HUDEP-2 (cell line): ENCODE measurements at regions not wholly inside any gene's neighbourhood (a gene's known extent, or its start where the extent isn't known, plus 50 kb on each side); places are given as distances from the start of the nearest gene placed in this dataset.
"Not testable (repeated sequence)": the region's sequence is repeated elsewhere in the genome, so short reads cannot be mapped to it uniquely, and the experiment has no call there.

Source experiments
- DNase-seq, 76 experiments: peaks; one replicate each; lab custom pipeline; 2025; ENCODE audit not compliant: unreplicated experiment in 76 of 76; lab: John Stamatoyannopoulos, UW

DNA sequence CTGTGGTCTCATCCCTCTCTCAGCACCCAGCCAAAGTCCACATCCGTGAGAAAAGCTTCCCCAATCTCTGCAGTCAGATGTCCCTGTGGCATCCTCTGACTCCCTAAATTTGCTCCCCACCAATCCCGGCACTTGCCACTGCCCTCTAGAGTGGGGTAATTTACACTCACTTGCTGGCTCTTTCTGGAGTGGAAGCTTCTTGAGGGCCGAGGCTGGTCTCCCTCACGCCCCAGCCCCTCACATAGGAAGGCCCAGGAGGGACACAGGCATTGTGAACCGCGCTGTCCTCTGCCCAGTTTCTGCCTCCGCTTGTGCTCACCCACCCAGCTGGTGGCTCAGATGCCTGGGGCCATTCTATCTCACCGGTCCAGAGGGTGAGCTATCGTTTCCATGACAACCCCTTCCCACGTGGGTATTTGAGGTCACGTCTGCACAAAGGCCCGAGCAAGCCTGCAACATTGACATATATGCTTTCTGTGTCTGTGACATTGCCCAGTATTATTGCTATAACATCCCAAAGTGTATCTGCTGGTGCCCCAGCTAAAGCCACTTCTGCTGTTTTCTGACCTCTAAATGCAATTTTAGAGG is 97.3 kb upstream of the CTBP2 start:
- DNase-seq, result no peak

DNA sequence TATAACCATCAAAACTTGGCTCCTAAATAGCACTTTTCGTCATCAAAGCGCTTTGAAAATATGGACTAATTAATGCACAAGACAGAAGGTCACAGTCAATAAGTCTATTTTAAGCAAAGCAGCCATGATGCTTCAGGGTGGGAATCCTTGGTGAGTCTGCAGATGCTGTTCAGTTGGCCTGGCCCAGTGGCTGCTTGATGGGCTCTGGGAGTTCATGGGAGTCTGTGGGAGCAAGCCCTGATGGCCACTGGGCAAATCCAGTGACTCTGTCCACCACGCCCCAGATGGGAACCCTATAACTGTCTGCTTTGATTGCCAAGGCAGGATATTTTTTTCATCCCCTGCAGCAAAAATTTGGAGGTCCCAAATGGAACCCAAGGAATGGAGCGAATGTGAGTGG is 95.7 kb upstream of the CTBP2 start:
- no peak for DNase-seq

DNA sequence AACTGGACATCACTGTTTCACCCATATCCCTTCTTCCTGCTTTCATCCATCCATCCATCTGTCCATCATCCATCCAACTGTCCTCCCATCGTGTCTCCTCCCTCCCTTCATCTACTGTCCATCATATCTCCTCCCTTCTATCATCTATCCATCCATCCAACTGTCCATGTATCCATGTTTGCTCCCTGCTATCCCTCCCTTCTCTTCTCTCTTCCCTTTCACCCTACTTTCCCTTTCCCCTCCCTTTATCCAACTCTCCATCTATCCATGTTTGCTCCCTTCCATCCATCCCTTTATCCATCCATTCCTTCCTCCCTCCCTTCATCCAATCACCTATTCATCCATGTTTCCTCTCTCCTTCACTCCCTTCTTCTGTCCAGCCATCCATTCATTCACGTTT is 92.6 kb upstream of the CTBP2 start:
- DNase-seq, result no peak

- not testable (repeated sequence) for DNase-seq
Observed at GRCh38 chr10:125250834-125251233, 90.5 kb upstream of the CTBP2 start.

- no peak for DNase-seq
Observed at GRCh38 chr10:125249948-125250347, 89.6 kb upstream of the CTBP2 start.

DNA sequence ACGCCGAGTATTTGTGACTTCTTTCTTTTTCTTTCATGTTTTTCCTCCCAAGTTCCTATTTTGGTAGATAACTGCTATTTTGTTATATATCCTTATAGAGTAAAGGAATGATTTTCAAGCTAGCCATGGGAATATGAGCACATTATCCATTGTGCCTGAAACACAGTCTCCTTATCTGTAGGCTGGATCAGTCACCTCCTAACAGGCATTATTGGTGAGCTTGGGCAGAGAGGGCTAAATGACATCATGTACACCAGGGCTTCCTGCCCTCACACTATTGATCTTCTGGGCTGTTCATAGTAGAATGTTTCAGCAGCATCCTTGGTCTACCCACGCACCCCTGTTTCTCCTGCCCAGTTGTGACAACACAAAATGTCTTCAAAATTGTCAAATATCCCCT is 88.1 kb upstream of the CTBP2 start:
- no peak for DNase-seq

- no peak for DNase-seq
Observed at GRCh38 chr10:125247576-125247975, 87.2 kb upstream of the CTBP2 start.

DNA sequence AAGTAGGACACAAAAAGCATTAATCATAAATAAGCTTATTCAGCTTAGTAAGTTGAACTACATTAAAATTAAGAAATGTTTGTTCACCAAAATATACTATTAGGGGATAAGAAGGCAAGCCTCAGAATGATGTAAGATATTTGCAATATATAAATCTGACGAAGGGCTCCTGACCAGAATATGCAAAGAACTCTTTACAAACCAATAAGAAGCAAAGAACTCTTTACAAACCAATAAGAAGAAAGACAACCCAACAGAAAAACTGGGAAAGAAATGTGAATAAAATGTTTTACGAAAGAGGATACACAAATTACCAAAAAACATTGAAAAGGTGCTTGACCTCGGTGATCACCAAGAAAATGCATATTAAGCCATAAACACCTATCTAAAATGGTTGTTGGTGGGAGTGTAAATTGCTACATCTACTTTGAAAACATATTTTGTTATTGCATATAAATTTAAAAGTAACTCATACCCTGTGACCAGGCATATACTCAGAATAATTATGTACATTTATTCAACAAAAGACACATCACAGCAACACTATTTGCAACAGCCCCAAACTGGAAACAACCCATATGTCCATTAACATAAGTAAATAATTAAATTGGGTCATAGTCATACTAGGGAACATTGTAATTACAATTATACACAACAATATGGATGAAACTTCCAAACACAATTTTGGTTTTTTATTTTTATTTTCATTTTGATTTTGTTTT is 83.3 kb upstream of the CTBP2 start:
- DNase-seq, result no peak

- no peak for DNase-seq
Observed at GRCh38 chr10:125238682-125239081, 78.3 kb upstream of the CTBP2 start.

DNA sequence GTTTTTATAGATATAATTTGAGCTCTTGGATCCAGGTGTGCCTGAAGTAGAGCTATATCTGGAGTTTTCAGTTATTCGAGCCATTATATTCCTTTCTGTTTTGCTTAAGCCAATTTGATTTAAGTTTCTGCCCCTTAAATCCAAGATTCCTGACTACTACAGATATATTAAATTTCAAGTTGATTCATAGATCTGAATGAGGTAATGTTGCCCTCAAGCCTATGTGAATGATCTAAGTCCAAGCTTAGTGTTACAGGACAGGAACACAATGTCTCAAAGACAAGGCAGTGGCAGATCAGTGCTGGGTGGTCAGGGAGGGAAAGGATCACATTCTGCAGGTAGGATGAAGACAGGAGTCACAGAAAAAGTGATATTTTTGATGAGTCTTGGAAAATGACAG is 75.7 kb upstream of the CTBP2 start:
- no peak for DNase-seq

DNA sequence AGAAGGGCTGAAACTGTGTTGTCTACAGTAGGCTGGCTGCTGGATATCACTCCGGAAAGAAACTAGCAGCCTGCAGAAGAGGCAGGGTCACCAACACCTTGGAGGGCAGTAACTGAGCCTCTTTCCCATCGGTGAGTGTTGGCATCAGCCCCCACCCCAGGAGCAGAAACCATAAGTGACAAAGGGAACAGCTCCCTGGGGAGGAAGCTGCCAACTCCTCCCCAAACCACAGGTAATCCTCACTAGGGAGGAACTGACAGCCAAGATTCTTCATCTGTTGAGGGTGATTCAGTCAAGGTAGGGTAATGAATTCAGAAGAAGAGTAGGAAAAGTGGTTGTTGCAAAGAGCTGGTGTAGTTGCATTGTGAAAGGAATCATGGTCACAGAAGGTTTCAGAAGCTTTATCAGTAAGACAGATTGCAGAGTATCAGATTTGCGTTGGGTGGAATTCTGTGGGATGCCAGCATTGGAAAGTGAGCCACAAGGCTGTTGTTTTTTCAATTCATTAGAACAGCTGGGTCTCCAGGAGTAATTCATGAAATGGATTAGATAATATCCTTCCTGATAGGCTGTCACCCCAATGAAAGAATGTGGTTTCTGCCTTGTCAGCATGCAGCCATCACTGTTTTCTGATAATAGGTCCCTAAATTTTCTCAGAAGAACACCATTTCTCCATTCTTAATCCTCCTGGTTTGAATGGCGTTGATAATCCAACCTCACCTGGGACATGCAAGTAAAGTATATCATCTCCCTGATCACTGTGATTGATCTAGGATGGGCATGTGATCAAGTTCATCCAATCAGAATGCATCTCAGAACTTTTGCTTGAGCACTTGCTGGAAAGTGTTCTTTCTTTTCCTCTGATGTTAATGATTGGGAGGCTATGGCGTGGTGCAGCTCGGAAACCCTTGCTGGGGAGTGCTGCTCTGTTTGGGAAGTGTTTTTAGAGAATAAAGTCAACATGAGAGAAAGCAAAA is 75.0 kb upstream of the CTBP2 start:
- no peak for DNase-seq

DNA sequence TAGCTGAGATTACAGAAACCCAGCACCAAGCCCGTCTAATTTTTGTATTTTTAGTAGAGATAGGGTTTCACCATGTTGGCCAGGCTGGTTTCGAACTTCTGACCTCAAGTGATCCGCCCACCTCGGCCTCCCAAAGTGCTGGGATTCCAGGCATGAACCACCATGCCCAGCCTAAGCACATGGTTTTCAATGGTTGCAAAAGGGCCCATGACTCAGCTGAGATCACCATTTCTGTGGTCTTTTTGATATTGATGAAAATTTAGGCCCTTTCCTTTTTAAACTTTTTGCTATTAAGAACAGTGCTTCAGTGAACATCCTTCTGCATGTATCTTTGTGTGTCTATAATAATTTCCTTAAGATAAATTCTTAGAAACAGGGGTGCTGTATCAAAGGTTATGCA is 74.2 kb upstream of the CTBP2 start:
- not testable (repeated sequence) for DNase-seq

DNA sequence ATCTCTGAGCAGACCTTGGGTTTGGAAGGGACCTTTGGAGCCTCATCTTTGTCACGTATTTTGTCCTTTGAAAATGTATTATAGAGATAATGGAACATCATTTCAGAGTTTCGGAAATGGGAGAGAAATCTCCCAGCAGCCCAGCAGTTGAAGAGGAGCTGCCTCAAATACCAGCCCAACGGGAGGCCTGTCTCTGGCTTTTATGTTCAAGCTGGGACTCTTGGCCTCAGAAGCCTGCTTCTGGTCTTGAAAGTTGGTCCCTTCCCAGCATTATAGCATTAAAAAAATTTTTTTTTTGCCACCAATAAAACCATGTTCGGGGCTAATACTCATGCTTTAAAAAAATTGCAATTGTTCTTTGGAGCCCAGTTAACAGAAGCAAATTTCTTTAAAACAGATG is 73.4 kb upstream of the CTBP2 start:
- no peak for DNase-seq

GRCh38 chr10:125232841-125233240 is 72.5 kb upstream of the CTBP2 start:
- no peak for DNase-seq

DNA sequence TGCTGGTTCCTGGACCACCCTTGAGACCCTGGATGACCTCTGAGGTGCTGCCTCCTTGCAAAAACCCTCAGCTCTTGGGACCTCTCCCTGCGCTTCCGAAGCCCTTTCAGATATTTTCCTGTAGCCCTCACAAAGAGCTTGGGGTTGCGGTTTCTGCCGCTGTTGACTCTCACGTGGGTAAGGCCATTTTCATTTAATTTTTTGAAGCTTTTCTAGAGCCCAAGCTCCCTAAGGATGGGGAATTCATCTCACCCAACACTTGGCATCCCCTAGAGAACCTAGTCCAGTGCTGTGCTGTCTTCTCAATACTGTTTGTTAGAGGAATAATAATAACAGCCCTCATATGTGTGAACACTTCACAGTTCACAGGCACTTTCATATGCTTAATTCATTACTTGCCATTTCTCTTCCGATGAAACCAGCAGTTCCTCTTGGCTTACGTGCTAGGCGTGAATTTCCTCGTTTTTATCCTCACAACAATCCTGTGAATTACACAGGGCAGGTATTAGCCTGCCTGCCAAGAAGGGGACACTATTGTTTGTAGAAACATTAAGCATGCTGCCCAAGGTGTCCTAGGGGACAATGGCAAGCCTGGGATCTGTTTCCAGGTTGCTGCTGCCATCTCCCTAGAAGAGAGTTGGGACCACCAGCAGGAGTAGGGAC is 71.6 kb upstream of the CTBP2 start:
- DNase-seq, result no peak

DNA sequence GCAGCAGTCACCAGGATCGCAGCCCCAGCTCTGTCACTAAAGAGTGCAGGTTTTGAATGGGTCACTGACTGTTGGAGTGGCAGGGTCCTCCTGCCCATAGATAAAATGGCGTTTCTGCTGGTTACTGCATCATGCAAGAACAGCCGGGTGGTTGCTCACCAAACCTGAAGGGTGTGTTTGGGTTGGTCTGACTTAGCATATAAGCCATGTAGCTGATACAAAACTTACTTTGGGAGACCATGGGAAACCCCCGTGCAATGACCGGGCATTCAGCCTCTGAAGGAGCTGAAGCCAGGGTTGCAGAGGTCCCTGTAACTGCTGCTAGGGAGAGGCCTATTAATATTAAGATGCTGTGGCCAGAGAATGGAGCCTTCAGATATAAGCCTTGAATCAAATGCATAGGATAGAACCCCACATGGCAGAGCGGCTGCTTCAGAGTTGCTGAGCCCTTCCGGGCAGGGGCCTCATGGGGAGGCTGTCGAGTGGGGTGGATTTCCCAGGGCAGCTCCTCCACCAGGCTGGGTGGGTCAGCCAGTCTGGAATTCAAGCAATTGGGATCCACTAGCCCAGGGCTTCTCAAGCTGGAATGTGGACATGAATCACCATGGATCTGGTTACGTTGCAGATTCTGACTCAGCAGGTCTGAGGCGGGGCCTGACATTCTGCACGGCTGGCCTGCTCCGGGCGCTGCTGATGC is 70.9 kb upstream of the CTBP2 start:
- no peak for DNase-seq

DNA sequence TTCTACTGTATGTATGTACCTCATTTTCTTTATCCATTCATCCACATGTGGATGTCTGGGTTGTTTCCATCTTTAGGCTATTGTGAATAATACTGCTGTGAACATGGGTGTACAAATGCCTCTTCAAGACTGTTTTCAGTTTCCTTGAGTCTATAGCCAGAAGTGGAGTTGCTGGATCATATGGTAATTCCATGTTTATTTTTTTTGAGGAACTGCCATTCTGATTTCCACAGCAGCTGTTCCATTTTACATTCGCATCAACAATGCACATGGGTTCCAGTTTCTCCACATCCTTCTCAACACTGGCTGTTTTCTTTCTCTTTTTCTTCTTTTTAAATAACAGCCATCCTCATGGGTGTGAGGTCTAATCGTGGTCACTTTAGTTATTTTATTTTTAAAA is 69.9 kb upstream of the CTBP2 start:
- no peak for DNase-seq

DNA sequence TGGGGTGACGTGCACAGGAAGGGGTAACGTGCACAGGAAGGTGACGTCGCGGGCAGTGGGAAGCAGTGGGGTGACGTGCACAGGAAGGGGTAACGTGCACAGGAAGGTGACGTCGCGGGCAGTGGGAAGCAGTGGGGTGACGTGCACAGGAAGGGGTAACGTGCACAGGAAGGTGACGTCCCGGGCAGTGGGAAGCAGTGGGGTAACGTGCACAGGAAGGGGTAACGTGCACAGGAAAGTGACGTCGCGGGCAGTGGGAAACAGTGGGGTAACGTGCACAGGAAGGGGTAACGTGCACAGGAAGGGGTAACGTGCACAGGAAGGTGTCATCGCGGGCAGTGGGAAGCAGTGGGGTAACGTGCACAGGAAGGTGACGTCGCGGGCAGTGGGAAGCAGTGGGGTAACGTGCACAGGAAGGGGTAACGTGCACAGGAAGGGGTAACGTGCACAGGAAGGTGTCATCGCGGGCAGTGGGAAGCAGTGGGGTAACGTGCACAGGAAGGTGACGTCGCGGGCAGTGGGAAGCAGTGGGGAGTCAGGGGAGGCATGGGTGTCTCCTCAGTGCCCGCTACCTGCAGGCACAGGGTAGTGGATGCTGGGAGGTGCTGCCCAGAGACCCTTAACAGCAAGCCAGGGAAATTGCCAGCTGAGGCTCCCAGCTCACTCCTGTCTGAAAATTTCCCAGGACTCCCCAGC is 68.0 kb upstream of the CTBP2 start:
- not testable (repeated sequence) for DNase-seq

DNA sequence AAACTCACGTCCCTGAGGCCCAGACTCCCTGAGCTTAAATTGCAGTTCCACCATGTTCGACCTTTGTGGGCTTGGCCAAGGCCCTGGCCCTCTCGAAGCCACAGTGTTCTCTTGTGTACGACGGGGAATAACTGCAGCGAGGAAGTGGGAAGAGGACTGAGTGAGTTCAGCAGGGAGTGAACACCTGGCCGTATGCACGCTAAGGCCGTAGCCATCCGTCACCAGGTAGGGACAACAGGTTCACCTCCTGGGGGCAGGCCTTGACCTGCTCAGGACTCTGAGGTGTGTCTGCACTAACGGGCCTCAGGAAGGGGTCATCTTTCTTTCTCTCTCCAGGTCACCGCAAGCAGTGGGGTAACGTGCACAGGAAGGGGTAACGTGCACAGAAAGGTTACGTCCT is 67.2 kb upstream of the CTBP2 start:
- no peak for DNase-seq

- no peak for DNase-seq
Observed at GRCh38 chr10:125226823-125227222, 66.5 kb upstream of the CTBP2 start.
